Tibial nerve (tissue), 4 donors: ENCODE measurements at regions not wholly inside any gene's neighbourhood (a gene's known extent, or its start where the extent isn't known, plus 50 kb on each side); places are given as distances from the start of the nearest gene placed in this dataset.

Experiments
- DNase-seq, 2 donors: peaks; one replicate each; pipeline ENCODE4 v3.0.0-alpha.2; 2019; ENCODE audit warnings: low spot score in 2 of 2
- H3K27ac ChIP-seq, 4 donors: fragments of 200-600 bp; sonication (generic) in 3 of 4; one replicate each; pipeline ENCODE4 v1.5.1; 2017 to 2019; ENCODE audit warnings: mild to moderate bottlenecking in 1 of 4
- H3K27me3 ChIP-seq, 2 donors: fragments of 200-600 bp; sonication (generic) in 1 of 2; one replicate each; pipeline versions ENCODE4 v1.5.1 to v1.6.0; 2017 to 2019
- H3K36me3 ChIP-seq, 3 donors: fragments of 200-600 bp; sonication (generic); one replicate each; pipeline ENCODE4 v1.5.1; 2018 to 2019
- H3K4me1 ChIP-seq, 4 donors: fragments of 200-600 bp; sonication (generic) in 3 of 4; one replicate each; pipeline ENCODE4 v1.5.1; 2017 to 2019
- H3K4me3 ChIP-seq, 4 donors: fragments of 200-600 bp; sonication (generic) in 3 of 4; one replicate each; pipeline ENCODE4 v1.5.1; 2017 to 2019; ENCODE audit warnings: mild to moderate bottlenecking in 1 of 4, moderate library complexity in 1 of 4
- H3K9me3 ChIP-seq, 4 donors: fragments of 200-600 bp; sonication (generic) in 3 of 4; one replicate each; pipeline ENCODE4 v1.5.1; 2017 to 2019
- CTCF ChIP-seq, 5 experiments: fragments of 200-600 bp in 3 of 5; fragments of 450-650 bp in 2 of 5; sonication (generic) in 3 of 5; IDR thresholded peaks; one replicate each; pipeline ENCODE4 v1.5.1; 2016 to 2019; ENCODE audit warnings: antibody characterized with exemption in 5 of 5, mild to moderate bottlenecking in 3 of 5, moderate library complexity in 2 of 5
- EP300 ChIP-seq, 2 donors: sonication (generic); formaldehyde crosslinking; IDR thresholded peaks; one replicate each; pipeline ENCODE4 v1.6.1; 2017; ENCODE audit warnings: antibody characterized with exemption in 2 of 2, mild to moderate bottlenecking in 1 of 2
- POLR2A ChIP-seq, 2 donors: fragments of 450-650 bp; IDR thresholded peaks; one replicate each; pipeline ENCODE4 v1.6.1; 2017; ENCODE audit warnings: antibody characterized with exemption in 2 of 2, mild to moderate bottlenecking in 2 of 2, moderate library complexity in 2 of 2
- WGBS, 2 donors: methylation state at CpG; one replicate each; pipeline ENCODE4 v1.1.5; 2018; 5-methylcytosine and 5-hydroxymethylcytosine counted together

- Histone ChIP-seq H3K36me3 (no peaks in the 10 kb centered on the region), H3K9me3 (no peaks in the 10 kb centered on the region), H3K4me1 (peaks cover 0 to 36% (median 15%) of the 10 kb centered on the region in 4 donors), H3K27me3 (no peaks in the 10 kb centered on the region), H3K4me3 (no peak overlapping the region), H3K27ac (peak overlapping the region in 2 of 4 donors; percentile 29 to 31)
- no peak for TF ChIP-seq POLR2A (IDR thresholded peaks at IDR 0.05)
- no peak for TF ChIP-seq EP300 (IDR thresholded peaks at IDR 0.05)
- TF ChIP-seq CTCF (IDR thresholded peaks at IDR 0.05) = no peak
- no peak for DNase-seq
- 13 to 14% methylated on average over 1 of the region's 1 CpG for WGBS, 2 donors
Measured at GRCh38 chr12:28767836-28768348, 381.2 kb upstream of the FAR2 start.

- no peaks in the 10 kb centered on the region for H3K27me3 ChIP-seq
- H3K4me1 ChIP-seq = peaks cover 0 to 36% (median 15%) of the 10 kb centered on the region in 4 donors
- no peaks in the 10 kb centered on the region for H3K36me3 ChIP-seq
- no peaks in the 10 kb centered on the region for H3K9me3 ChIP-seq
- H3K27ac ChIP-seq = peak overlapping the region in 1 of 4 donors; percentile 62
- peak in 1 of 2 donors; percentile 49 for TF ChIP-seq EP300 (IDR thresholded peaks at IDR 0.05)
- no peak for TF ChIP-seq CTCF (IDR thresholded peaks at IDR 0.05)
- no peak for TF ChIP-seq POLR2A (IDR thresholded peaks at IDR 0.05)
- WGBS, 2 donors = 57 to 74% methylated on average over 5 of the region's 5 CpGs
- DNase-seq = no peak
- H3K4me3 ChIP-seq = no peak overlapping the region
Measured at GRCh38 chr12:28770322-28770721, 378.8 kb upstream of the FAR2 start.

- Histone ChIP-seq H3K36me3 (no peaks in the 10 kb centered on the region), H3K4me1 (peaks cover 0 to 30% (median 14%) of the 10 kb centered on the region in 4 donors), H3K4me3 (no peak overlapping the region), H3K27ac (peak overlapping the region in 1 of 4 donors; percentile 62), H3K27me3 (no peaks in the 10 kb centered on the region), H3K9me3 (no peaks in the 10 kb centered on the region)
- no peak for DNase-seq
- 53 to 61% methylated on average over 4 of the region's 4 CpGs for whole genome bisulfite sequencing, 2 donors
- no peak for TF ChIP-seq POLR2A (IDR thresholded peaks at IDR 0.05)
- no peak for TF ChIP-seq EP300 (IDR thresholded peaks at IDR 0.05)
- TF ChIP-seq CTCF (IDR thresholded peaks at IDR 0.05) = no peak
Measured at GRCh38 chr12:28771968-28772367, 377.1 kb upstream of the FAR2 start.

- WGBS, 2 donors = 93 to 97% methylated on average over 4 of the region's 4 CpGs
- Histone ChIP-seq H3K4me1 (peaks cover 0 to 23% (median 6%) of the 10 kb centered on the region in 4 donors), H3K27me3 (no peaks in the 10 kb centered on the region), H3K9me3 (no peaks in the 10 kb centered on the region), H3K4me3 (no peak overlapping the region), H3K36me3 (no peaks in the 10 kb centered on the region), H3K27ac (no peak overlapping the region)
- TF ChIP-seq EP300 (IDR thresholded peaks at IDR 0.05) (no peak), POLR2A (IDR thresholded peaks at IDR 0.05) (no peak), CTCF (IDR thresholded peaks at IDR 0.05) (no peak)
- DNase-seq = no peak
Measured at GRCh38 chr12:28775556-28775955, 373.5 kb upstream of the FAR2 start.

- Histone ChIP-seq H3K27me3 (no peaks in the 10 kb centered on the region), H3K9me3 (no peaks in the 10 kb centered on the region), H3K36me3 (no peaks in the 10 kb centered on the region), H3K4me3 (no peak overlapping the region), H3K4me1 (peaks cover 0 to 16% (median 4%) of the 10 kb centered on the region in 4 donors), H3K27ac (no peak overlapping the region)
- no peak for TF ChIP-seq CTCF (IDR thresholded peaks at IDR 0.05)
- no peak for TF ChIP-seq POLR2A (IDR thresholded peaks at IDR 0.05)
- TF ChIP-seq EP300 (IDR thresholded peaks at IDR 0.05) = no peak
- 36 to 69% methylated on average over 1 of the region's 1 CpG for WGBS, 2 donors
- DNase-seq = no peak
Measured at GRCh38 chr12:28776220-28776619, 372.9 kb upstream of the FAR2 start.
